HepG2 (cell line): ENCODE measurements at regions not wholly inside any gene's neighbourhood (a gene's known extent, or its start where the extent isn't known, plus 50 kb on each side); places are given as distances from the start of the nearest gene placed in this dataset.

Source experiments
- ATAC-seq: fragments of 200-7000 bp; cut with Tn5 transposase; 3 replicates; pipeline ENCODE4 v1.9.1; 2020; ENCODE audit warnings: mild to moderate bottlenecking, moderate library complexity
- BruUV-seq: library from RNA; stranded (reverse); fragments of 400-500 nt; replicated peaks from 2 replicates; lab custom pipeline; 2021; lab: Mats Ljungman, UMichigan
- CTCF ChIA-PET: fragments of 300-600 bp; formaldehyde crosslinking; extraction: SDS; loops from one replicate; lab custom pipeline; 2021; ENCODE audit warnings: low total read pairs, inconsistent platforms, low intra/inter-chr PET ratio; lab: Yijun Ruan, JAX
- POLR2A ChIA-PET: fragments of 350-600 bp; sonication (Branson Sonifier 250); formaldehyde crosslinking; loops from one replicate; lab custom pipeline; 2020; ENCODE audit warnings: antibody characterized with exemption, inconsistent platforms; lab: Yijun Ruan, JAX
- DNase-seq: peaks from one replicate; pipeline ENCODE4 v3.0.0-alpha.2; 2015; ENCODE audit warnings: low spot score
- FAIRE-seq: peaks from 3 replicates; lab custom pipeline; 2011; peaks lifted over from hg19 to GRCh38; lab: Jason Lieb, UNC
- H2AFZ ChIP-seq: one replicate; pipeline ENCODE4 v1.6.1; 2011; ENCODE audit warnings: low read length, inconsistent platforms
- H3K27ac ChIP-seq: fragments of 300-600 bp; 3 replicates; pipeline ENCODE4 v1.8.0; 2011; ENCODE audit warnings: mixed run types, mild to moderate bottlenecking, mixed read lengths, low read length, inconsistent platforms; ENCODE audit not compliant: insufficient read depth; ENCODE audit errors: extremely low read length
- H3K27me3 ChIP-seq, 2 experiments: fragments of 200-600 bp in 1 of 2; 2 replicates in 1 of 2; 3 replicates in 1 of 2; pipeline versions ENCODE4 v1.6.0 to v1.8.0; 2011; ENCODE audit warnings: low read length in 2 of 2, mild to moderate bottlenecking in 2 of 2, moderate library complexity in 2 of 2, inconsistent platforms in 1 of 2; ENCODE audit not compliant: insufficient read depth in 2 of 2, control insufficient read depth in 1 of 2
- H3K36me3 ChIP-seq, 2 experiments: fragments of 200-600 bp in 1 of 2; replicated peaks in 1 of 2; 2 replicates in 1 of 2; 3 replicates in 1 of 2; pipeline versions ENCODE4 v1.5.1 to v1.8.0; 2011; ENCODE audit warnings: low read length in 2 of 2, inconsistent platforms in 1 of 2; ENCODE audit not compliant: insufficient read depth in 2 of 2, control insufficient read depth in 1 of 2
- H3K4me1 ChIP-seq: 2 replicates; pipeline ENCODE4 v1.5.1; 2012; ENCODE audit warnings: low read length, inconsistent platforms; ENCODE audit not compliant: insufficient read depth
- H3K4me2 ChIP-seq: 2 replicates; pipeline ENCODE4 v1.6.0; 2011; ENCODE audit warnings: low read depth, low read length, inconsistent platforms
- H3K4me3 ChIP-seq, 3 experiments: fragments of 200-600 bp in 1 of 3; sonication (generic), shearing (Covaris generic) in 1 of 3; replicated peaks in 1 of 3; 2 replicates each; pipeline ENCODE4 v1.5.1; 2011 to 2016; ENCODE audit warnings: low read length in 3 of 3, inconsistent platforms in 2 of 3, low read depth in 2 of 3, mild to moderate bottlenecking in 2 of 3, control low read depth in 1 of 3, mixed read lengths in 1 of 3; ENCODE audit not compliant: insufficient read depth in 1 of 3
- H3K79me2 ChIP-seq: one replicate; pipeline ENCODE4 v1.6.1; 2011; ENCODE audit warnings: low read length, inconsistent platforms; ENCODE audit not compliant: insufficient read depth
- H3K9ac ChIP-seq: 2 replicates; pipeline ENCODE4 v1.6.0; 2011; ENCODE audit warnings: mild to moderate bottlenecking, low read depth, low read length, inconsistent platforms; ENCODE audit not compliant: insufficient read depth
- H3K9me3 ChIP-seq: 2 replicates; pipeline ENCODE4 v1.5.1; 2012; ENCODE audit warnings: mild to moderate bottlenecking, low read length
- H4K20me1 ChIP-seq: 2 replicates; pipeline ENCODE4 v1.6.0; 2011; ENCODE audit warnings: inconsistent platforms, mild to moderate bottlenecking, low read length, moderate library complexity; ENCODE audit not compliant: insufficient read depth
- ARNT ChIP-seq: fragments of 450-650 bp; IDR thresholded peaks from 2 replicates; pipeline ENCODE4 v1.6.1; 2017
- DR1 ChIP-seq: sonication (generic); formaldehyde crosslinking; IDR thresholded peaks from 2 replicates; pipeline ENCODE4 v1.8.0; 2021; ENCODE audit warnings: mild to moderate bottlenecking, missing genetic modification reagents, inconsistent platforms
- EHMT2 ChIP-seq: fragments of 200-600 bp; sonication (generic); IDR thresholded peaks from 2 replicates; pipeline ENCODE4 v1.7.0; 2017; ENCODE audit warnings: antibody characterized with exemption, low read depth, low read length, borderline replicate concordance
- EZH2 ChIP-seq: conservative IDR thresholded peaks from 2 replicates; pipeline ENCODE4 v1.6.1; 2012; ENCODE audit warnings: mild to moderate bottlenecking, low read depth, low read length, moderate library complexity
- GFI1 ChIP-seq: sonication (generic); formaldehyde crosslinking; IDR thresholded peaks from 2 replicates; pipeline ENCODE4 v1.5.0; 2020; ENCODE audit warnings: missing genetic modification reagents, mild to moderate bottlenecking, borderline replicate concordance
- HOXA5 ChIP-seq: sonication (generic); formaldehyde crosslinking; IDR thresholded peaks from 2 replicates; pipeline ENCODE4 v1.4.0; 2020; ENCODE audit warnings: missing genetic modification reagents
- TFDP1 ChIP-seq: IDR thresholded peaks from 2 replicates; pipeline ENCODE4 v1.6.1; 2016; ENCODE audit warnings: missing compliant biosample characterization, missing genetic modification reagents, borderline replicate concordance
- THYN1 ChIP-seq: sonication (generic); formaldehyde crosslinking; IDR thresholded peaks from 2 replicates; pipeline ENCODE4 v1.8.1; 2023; ENCODE audit warnings: low read depth, mild to moderate bottlenecking, moderate library complexity, missing genetic modification reagents, borderline replicate concordance
- ZBTB26 ChIP-seq: IDR thresholded peaks from 2 replicates; pipeline ENCODE4 v1.6.1; 2016; ENCODE audit warnings: missing compliant biosample characterization, missing genetic modification reagents, borderline replicate concordance
- ZNF205 ChIP-seq: IDR thresholded peaks from 2 replicates; pipeline ENCODE4 v1.6.1; 2018; ENCODE audit warnings: missing biosample characterization, missing genetic modification reagents
- ZNF383 ChIP-seq: sonication (generic); formaldehyde crosslinking; IDR thresholded peaks from 2 replicates; pipeline ENCODE4 v1.4.0; 2020; ENCODE audit warnings: missing genetic modification reagents, mild to moderate bottlenecking, borderline replicate concordance
- ZNF652 ChIP-seq: IDR thresholded peaks from 2 replicates; pipeline ENCODE4 v1.6.1; 2016; ENCODE audit warnings: low read depth, borderline replicate concordance
- ZNF879 ChIP-seq: sonication (generic); formaldehyde crosslinking; IDR thresholded peaks from 2 replicates; pipeline ENCODE4 v1.8.1; 2023; ENCODE audit warnings: missing genetic modification reagents
- ZSCAN31 ChIP-seq: sonication (generic); formaldehyde crosslinking; IDR thresholded peaks from 2 replicates; pipeline ENCODE4 v1.5.0; 2020; ENCODE audit warnings: low read depth, mild to moderate bottlenecking, missing genetic modification reagents
- WGBS: methylation state at CpG from one replicate; pipeline ENCODE4 v1.1.6; 2017; ENCODE audit warnings: low lambda C conversion rate; 5-methylcytosine and 5-hydroxymethylcytosine counted together
- in situ Hi-C: cut with HindIII; loops from 2 replicates; pipeline ENCODE4 v1.10.0; 2017; ENCODE audit warnings: low pct_unique_long_range_greater_than_20kb; ENCODE audit not compliant: extremely low pct_ligation_motif_present
- intact Hi-C: fragments of 100-400 bp; cut with micrococcal nuclease; formaldehyde crosslinking; loops from one replicate; pipeline ENCODE4 v1.10.0; 2022; ENCODE audit not compliant: unreplicated experiment
- TF ChIP-seq, protein P1 (sequence below): sonication (generic); formaldehyde crosslinking; IDR thresholded peaks from 2 replicates; pipeline ENCODE4 v1.5.0; 2020; ENCODE audit warnings: mild to moderate bottlenecking, missing genetic modification reagents
- TF ChIP-seq, protein P2 (sequence below): sonication (generic); formaldehyde crosslinking; IDR thresholded peaks from 2 replicates; pipeline ENCODE4 v1.4.0; 2020; ENCODE audit warnings: missing genetic modification reagents, borderline replicate concordance

DNA sequence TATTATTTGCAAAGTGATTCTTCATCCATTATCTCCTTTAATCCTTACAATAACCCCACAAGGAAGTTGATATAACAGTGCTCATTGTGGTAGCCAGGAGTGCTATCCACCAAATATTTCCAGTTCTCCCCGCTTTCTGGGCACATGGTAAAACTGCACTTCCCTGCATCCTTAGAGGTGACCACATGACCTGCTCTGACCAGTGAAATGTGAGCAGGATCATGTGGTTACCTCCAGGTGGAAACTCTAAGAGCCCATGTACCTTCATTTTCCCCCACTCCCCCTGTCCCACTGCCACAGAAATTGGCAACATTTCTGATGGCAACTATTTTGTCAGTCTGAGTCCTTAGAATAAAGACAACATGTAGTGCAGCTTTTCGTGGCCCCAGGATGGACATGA lies 89.7 kb downstream of the MRPL46 start:
- Histone ChIP-seq H2AFZ (no peak overlapping the region), H3K4me2 (no peak overlapping the region), H3K27me3 (no peaks in the 10 kb centered on the region), H4K20me1 (no peaks in the 10 kb centered on the region), H3K4me3 (no peak overlapping the region), H3K27ac (no peak overlapping the region)
- BruUV-seq = no TSS peak
- WGBS = 29% methylated on average over 2 of the region's 2 CpGs
- intact Hi-C loops = no loop called here
- in situ Hi-C loops = no loop called here
- TF ChIP-seq EZH2 (no peak), THYN1 (no peak), EHMT2 (no peak), ZBTB26 (CRISPR knock-in tag) (no peak), DR1 (CRISPR knock-in tag) (no peak), TFDP1 (CRISPR knock-in tag) (no peak), GFI1 (no peak), ZNF205 (CRISPR knock-in tag) (no peak), ZSCAN31 (CRISPR knock-in tag) (no peak), ZNF652 (CRISPR knock-in tag) (no peak), ZNF383 (no peak), ARNT (no peak), ZNF879 (no peak), HOXA5 (CRISPR knock-in tag) (no peak)
- TF ChIP-seq, protein P1, sequence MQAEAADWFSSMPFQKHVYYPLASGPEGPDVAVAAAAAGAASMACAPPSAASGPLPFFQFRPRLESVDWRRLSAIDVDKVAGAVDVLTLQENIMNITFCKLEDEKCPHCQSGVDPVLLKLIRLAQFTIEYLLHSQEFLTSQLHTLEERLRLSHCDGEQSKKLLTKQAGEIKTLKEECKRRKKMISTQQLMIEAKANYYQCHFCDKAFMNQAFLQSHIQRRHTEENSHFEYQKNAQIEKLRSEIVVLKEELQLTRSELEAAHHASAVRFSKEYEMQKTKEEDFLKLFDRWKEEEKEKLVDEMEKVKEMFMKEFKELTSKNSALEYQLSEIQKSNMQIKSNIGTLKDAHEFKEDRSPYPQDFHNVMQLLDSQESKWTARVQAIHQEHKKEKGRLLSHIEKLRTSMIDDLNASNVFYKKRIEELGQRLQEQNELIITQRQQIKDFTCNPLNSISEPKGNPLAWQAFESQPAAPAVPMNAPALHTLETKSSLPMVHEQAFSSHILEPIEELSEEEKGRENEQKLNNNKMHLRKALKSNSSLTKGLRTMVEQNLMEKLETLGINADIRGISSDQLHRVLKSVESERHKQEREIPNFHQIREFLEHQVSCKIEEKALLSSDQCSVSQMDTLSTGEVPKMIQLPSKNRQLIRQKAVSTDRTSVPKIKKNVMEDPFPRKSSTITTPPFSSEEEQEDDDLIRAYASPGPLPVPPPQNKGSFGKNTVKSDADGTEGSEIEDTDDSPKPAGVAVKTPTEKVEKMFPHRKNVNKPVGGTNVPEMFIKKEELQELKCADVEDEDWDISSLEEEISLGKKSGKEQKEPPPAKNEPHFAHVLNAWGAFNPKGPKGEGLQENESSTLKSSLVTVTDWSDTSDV (CRISPR knock-in tag) = no peak
- TF ChIP-seq, protein P2, sequence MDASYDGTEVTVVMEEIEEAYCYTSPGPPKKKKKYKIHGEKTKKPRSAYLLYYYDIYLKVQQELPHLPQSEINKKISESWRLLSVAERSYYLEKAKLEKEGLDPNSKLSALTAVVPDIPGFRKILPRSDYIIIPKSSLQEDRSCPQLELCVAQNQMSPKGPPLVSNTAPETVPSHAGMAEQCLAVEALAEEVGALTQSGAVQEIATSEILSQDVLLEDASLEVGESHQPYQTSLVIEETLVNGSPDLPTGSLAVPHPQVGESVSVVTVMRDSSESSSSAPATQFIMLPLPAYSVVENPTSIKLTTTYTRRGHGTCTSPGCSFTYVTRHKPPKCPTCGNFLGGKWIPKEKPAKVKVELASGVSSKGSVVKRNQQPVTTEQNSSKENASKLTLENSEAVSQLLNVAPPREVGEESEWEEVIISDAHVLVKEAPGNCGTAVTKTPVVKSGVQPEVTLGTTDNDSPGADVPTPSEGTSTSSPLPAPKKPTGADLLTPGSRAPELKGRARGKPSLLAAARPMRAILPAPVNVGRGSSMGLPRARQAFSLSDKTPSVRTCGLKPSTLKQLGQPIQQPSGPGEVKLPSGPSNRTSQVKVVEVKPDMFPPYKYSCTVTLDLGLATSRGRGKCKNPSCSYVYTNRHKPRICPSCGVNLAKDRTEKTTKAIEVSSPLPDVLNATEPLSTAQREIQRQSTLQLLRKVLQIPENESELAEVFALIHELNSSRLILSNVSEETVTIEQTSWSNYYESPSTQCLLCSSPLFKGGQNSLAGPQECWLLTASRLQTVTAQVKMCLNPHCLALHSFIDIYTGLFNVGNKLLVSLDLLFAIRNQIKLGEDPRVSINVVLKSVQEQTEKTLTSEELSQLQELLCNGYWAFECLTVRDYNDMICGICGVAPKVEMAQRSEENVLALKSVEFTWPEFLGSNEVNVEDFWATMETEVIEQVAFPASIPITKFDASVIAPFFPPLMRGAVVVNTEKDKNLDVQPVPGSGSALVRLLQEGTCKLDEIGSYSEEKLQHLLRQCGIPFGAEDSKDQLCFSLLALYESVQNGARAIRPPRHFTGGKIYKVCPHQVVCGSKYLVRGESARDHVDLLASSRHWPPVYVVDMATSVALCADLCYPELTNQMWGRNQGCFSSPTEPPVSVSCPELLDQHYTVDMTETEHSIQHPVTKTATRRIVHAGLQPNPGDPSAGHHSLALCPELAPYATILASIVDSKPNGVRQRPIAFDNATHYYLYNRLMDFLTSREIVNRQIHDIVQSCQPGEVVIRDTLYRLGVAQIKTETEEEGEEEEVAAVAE (CRISPR knock-in tag) = no peak
- TF ChIP-seq, all 625 proteins: peak for 0
- ATAC-seq (no peak), FAIRE-seq (no peak), DNase-seq (no peak)
- Histone ChIP-seq H3K4me1 (no peaks in the 10 kb centered on the region), H3K79me2 (no peaks in the 10 kb centered on the region), H3K9ac (no peak overlapping the region), H3K36me3 (no peaks in the 10 kb centered on the region), H3K9me3 (no peaks in the 10 kb centered on the region)
- CTCF ChIA-PET = no interaction called here
- POLR2A ChIA-PET = no interaction called here
